Tibial nerve (tissue), 4 donors: ENCODE measurements at regions not wholly inside any gene's neighbourhood (a gene's known extent, or its start where the extent isn't known, plus 50 kb on each side); places are given as distances from the start of the nearest gene placed in this dataset.

Experiments used
- EP300 ChIP-seq, 2 donors: sonication (generic); formaldehyde crosslinking; IDR thresholded peaks; one replicate each; pipeline ENCODE4 v1.6.1; 2017; ENCODE audit warnings: antibody characterized with exemption in 2 of 2, mild to moderate bottlenecking in 1 of 2
- POLR2A ChIP-seq, 2 donors: fragments of 450-650 bp; IDR thresholded peaks; one replicate each; pipeline ENCODE4 v1.6.1; 2017; ENCODE audit warnings: antibody characterized with exemption in 2 of 2, mild to moderate bottlenecking in 2 of 2, moderate library complexity in 2 of 2
- TF ChIP-seq, protein P1 (sequence below), 5 experiments: fragments of 200-600 bp in 3 of 5; fragments of 450-650 bp in 2 of 5; sonication (generic) in 3 of 5; IDR thresholded peaks; one replicate each; pipeline ENCODE4 v1.5.1; 2016 to 2019; ENCODE audit warnings: antibody characterized with exemption in 5 of 5, mild to moderate bottlenecking in 3 of 5, moderate library complexity in 2 of 5

DNA sequence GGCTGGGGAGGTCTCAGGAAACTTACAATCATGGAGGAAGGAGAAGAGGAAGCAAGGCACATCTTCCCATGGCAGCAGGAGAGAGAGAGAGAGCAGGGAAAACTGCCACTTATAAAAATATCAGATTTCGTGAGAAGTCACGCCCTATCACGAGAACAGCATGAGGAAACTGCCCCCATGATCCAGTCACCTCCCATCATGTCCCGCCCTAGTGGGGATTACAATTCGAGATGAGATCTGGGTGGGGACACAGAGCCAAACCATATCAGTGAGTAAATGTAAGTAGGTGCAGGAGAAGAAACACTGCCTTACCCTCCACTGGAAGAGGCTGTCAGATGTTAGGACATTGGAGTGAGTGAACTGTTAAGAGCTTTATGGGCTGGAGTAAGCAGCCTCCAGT lies 270.4 kb downstream of the TFAP2C start:
- TF ChIP-seq POLR2A (IDR thresholded peaks at IDR 0.05) (no peak), EP300 (IDR thresholded peaks at IDR 0.05) (no peak)
- TF ChIP-seq, protein P1, sequence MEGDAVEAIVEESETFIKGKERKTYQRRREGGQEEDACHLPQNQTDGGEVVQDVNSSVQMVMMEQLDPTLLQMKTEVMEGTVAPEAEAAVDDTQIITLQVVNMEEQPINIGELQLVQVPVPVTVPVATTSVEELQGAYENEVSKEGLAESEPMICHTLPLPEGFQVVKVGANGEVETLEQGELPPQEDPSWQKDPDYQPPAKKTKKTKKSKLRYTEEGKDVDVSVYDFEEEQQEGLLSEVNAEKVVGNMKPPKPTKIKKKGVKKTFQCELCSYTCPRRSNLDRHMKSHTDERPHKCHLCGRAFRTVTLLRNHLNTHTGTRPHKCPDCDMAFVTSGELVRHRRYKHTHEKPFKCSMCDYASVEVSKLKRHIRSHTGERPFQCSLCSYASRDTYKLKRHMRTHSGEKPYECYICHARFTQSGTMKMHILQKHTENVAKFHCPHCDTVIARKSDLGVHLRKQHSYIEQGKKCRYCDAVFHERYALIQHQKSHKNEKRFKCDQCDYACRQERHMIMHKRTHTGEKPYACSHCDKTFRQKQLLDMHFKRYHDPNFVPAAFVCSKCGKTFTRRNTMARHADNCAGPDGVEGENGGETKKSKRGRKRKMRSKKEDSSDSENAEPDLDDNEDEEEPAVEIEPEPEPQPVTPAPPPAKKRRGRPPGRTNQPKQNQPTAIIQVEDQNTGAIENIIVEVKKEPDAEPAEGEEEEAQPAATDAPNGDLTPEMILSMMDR (IDR thresholded peaks at IDR 0.05) = no peak
